GM19467 (cell line): ENCODE measurements at regions not wholly inside any gene's neighbourhood (a gene's known extent, or its start where the extent isn't known, plus 50 kb on each side); places are given as distances from the start of the nearest gene placed in this dataset.

Experiments
- ATAC-seq: cut with Tn5 transposase; IDR thresholded peaks from one replicate; pipeline ENCODE4 v1.9.1; 2021; ENCODE audit warnings: mild to moderate bottlenecking, moderate library complexity; ENCODE audit not compliant: unreplicated experiment

DNA sequence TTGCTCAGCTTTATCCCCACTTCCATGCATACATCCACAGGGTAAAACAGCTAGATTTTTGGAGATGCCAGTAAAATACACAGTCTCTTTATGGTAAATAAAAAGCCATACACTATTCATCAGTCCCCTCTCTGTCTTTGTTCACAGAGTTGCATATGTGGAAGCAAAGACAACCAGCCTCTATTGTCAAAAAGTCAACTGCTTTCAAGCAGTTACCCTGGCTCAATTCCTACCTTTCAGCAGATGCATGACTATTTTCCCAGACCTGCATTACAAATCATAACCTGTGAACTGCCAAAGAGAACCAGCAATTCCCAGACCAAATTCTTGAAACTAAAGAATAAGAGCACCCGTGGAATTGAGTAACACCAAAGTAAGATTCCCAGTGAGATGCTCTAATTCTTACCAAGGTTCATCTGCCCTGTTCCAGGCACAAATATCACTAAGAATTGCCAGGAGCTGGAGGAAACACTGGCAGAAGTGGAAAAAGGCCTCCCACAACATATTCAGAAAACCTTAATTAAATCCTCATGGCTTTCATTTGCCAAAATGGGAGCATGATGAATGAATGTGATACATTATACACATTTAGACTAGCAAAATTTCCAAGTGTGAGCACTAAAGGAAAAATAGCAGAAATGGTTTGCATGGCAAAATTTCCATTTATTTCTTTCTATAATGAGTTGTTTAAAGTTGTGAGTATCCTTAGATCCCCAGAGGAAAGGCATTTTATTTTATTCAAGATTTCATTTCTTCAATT lies 391.2 kb upstream of the ADGRL3 start:
- no peak for ATAC-seq

- ATAC-seq = no peak
Measured at GRCh38 chr4:60809486-60809800, 390.7 kb upstream of the ADGRL3 start.

DNA sequence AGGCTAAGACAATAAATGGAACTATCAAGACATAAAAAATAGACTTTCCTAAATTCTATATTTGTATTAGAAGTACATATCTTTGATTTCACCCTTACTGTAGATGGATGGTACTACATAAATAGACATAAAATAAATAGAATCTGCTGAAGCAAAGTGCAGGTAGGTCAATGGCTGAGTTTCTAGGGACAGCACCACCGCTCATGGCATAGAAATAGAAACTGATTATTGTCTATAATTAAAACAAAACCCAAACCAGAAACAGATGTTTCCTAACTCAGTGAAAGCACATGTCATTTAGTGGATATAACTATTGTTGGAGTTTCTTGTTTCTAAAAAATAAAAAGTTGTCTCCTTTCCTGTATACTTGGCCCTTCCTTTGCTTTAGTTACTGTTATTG lies 387.3 kb upstream of the ADGRL3 start:
- ATAC-seq = no peak

DNA sequence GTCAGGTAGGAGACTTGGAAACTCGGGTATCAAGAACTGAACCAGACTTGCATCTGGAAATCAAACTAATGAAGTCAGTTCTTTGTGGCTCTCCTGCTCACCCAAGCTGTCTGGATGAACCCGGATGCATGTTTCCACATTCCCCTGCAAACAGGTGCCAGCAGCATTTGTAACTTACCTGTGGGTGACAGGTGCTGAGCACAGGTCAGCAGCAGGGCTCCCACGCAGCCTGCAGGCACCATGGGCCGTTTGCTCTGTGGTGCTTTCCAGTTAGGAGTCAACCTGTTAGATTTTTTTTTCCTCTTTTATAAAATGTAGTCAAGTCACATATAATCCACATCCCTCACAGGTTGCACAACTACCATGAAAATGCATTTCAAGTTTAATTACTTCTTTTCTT lies 385.6 kb upstream of the ADGRL3 start:
- ATAC-seq = no peak

DNA sequence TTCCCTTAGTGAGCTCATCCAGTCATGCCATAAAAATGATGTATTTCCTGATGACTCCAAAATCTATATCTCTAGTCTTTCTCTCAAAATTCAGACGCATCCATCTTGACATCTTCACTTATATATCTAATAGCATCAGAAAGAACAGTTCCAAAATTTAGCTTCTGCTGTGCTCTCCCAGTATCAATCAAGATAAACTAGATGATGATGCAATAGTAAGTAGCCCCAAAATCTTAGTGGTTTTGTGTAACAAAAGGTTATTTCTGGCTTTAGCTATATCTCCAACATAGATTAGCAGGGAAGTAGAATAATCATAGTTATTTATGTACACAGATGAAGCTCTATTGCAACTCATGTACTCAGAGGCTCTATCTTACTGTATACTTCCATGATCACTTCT lies 382.5 kb upstream of the ADGRL3 start:
- no peak for ATAC-seq

DNA sequence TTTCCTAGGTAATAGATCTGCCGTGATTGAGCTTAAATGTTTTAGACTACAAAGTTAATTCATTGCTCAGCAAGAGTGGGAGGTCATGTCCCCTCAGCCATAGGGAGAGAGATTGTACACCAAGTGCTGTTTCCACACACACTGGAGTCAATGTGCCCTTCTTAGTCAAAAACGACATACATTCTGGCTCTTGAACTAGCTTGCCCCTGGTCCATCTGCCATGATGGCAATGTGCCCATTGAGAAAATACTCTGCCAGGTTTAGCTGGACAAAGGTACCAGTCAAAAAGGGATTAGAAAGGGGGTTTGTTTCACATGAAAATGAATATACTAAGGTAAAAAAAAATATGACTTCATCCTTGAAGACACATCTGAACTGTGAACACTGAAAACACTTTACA lies 377.1 kb upstream of the ADGRL3 start:
- ATAC-seq = no peak

- ATAC-seq = no peak
Measured at GRCh38 chr4:60840020-60840419, 360.1 kb upstream of the ADGRL3 start.

DNA sequence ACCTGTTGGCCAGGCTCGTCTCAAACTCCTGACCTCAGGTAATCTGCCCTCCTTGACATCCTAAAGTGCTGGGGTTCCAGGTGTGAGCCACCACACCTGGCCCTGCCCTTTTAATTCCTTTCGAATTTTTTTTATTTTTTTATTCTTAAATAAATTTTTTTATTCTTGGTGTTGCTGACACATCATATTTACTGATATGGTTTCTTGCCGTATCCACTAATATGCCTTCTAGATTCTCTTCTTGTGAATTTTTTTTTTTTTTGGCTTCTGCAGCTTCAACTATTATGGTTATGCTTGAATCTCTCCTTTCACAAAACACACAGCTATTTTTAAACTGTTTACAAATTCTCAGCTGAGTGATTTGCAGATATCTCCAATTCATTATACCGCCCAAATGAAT lies 353.4 kb upstream of the ADGRL3 start:
- no peak for ATAC-seq

- ATAC-seq = no peak
Measured at GRCh38 chr4:60847614-60848013, 352.5 kb upstream of the ADGRL3 start.

DNA sequence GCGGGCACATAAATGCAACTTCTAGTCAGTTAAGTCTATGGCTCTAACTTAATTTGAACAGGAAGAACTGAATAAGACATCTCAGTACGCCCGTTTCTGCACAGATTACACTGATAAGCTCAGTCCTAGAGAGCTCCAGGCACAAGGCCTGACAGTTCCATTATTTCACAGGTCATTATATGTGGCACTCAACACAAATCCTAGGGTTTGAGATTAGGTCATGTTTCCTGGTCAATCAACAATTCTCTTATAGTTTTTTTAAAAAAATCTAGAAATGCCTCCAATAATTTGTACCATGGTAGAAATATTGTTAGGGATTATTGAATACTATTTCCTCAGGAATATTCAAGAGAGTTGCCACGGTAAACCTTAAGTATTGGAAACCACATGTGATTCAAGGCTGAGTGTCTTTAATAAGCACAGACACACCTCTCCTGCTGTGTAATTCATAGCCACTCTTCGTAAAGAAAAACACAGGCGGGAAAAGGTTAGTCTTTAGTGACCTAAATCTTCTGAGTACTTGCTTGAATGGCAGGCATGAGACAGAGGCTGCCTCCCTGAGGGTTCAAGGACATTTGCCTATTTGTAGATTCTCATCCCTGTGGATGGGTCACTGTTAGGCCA lies 342.9 kb upstream of the ADGRL3 start:
- ATAC-seq = no peak

- ATAC-seq = no peak
Measured at GRCh38 chr4:60863442-60863841, 336.7 kb upstream of the ADGRL3 start.

DNA sequence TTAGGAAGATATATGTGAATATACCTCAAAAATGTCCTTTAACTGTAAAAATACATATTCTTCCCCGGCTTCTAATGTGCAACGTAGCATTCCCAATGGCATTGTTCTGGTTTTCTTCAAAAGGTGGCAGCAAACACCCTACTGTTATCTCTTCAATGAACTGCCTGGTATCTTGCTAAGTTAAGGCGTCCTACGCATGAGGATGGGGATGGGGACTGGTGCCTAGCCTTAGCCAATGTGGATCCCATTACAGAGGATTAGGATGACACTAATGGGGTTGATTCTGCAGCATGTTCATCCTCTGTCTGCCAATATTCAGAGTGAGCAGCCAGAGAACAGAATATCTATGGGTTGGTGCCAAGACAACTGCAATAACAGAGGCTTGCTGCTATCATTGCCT lies 334.9 kb upstream of the ADGRL3 start:
- no peak for ATAC-seq

- ATAC-seq = no peak
Measured at GRCh38 chr4:60868232-60868960, 331.7 kb upstream of the ADGRL3 start.

DNA sequence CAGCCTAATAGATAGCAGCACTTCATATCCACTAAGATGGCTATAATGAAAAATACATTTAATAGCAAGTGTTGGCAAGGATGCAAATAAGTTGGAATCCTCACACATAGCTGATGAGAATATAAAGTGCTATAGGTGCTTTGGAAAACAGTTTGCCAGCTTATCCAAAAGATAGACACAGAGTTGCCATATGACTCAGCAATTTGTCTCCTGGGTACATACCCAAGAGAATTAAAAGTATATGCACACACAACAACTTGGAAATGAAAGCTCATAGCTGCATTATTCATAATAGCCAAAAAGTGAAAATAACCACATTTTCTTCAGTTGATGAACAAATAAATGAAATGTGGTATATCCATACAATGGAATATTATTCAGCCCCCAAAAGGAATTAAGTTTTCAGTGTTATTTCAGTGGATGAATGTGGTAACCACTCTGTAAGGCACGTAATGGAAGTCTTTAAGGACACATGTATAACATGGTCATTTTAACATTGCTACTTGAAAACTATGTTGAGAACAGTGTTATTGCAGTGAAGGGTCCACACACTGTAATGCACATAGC lies 320.9 kb upstream of the ADGRL3 start:
- ATAC-seq = no peak

DNA sequence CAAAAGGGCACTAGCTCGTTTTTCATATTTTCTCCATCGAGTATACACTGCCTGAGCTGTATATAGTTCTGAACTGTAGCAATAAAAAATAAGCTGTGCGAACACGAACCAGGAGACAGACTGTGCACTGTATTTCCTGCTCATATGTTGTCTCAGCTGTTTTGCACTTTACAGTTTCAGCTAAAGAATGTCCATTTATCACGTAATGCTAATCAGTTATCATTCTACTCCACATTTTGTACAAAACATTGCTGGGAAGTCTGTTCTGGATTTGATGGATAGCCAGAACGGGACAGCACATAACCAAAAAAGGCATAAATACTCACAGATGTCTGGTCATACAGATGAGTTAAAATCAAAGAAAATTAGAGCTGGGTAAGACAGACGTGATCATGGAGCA lies 315.5 kb upstream of the ADGRL3 start:
- ATAC-seq = no peak

- ATAC-seq = no peak
Measured at GRCh38 chr4:60885011-60885410, 315.1 kb upstream of the ADGRL3 start.

DNA sequence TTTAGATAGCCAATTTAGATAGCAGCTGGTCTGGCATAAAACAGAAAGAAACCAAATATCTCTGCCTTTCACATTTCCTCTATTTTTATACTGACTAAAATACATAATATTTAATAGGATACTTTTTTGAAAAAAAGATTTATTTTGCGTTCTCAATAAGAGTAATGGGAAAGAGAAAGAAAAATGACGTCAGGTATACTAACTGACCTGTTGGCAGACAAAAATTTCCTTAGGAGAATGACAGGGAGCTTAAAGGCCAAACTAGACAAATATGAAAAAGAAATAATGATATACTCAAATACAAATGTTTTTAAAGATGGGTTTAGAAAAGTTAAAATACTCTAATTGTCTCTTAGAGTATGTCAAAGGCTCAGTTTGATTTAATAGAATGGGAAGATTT lies 309.4 kb upstream of the ADGRL3 start:
- no peak for ATAC-seq

DNA sequence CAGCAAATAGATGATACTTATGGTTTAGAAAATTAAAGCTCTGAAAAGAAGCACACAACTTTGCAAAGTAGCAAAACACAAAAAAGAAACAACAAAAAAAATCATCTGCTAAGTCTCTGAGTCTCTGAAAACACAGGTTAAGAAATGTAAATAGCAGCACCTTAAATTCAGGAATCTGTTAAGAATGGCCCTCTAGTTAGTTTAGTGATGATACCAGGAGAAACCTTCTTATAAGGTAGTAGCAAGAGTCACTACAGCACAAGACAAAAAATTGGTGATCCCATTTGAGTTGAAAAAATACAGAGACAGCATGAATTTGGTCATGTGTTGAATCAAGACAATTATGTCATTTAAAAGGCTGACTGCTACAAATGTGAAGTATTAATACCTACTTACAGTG lies 308.2 kb upstream of the ADGRL3 start:
- ATAC-seq = no peak

GRCh38 chr4:60897415-60897814 lies 302.7 kb upstream of the ADGRL3 start:
- ATAC-seq = no peak

DNA sequence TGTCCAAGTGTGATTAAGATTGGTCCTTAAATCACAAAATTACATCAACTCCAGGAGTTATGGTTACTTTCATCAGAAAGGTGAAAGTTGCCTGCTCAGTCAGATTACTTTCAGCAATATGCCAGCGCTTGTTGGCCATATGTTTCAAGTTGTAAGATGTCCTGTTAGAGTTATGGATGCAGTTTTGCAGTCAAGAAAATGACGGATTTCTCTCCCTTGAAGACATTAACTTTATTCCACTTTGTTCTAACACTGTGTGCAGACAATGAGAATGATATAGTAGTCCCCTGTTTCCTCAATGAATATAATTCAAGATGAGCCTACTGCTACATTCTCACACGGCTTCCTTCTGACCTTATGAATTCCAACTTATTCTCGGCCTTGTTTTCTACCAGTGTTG lies 295.0 kb upstream of the ADGRL3 start:
- no peak for ATAC-seq

GRCh38 chr4:60911127-60911526 lies 289.0 kb upstream of the ADGRL3 start:
- ATAC-seq = no peak

GRCh38 chr4:60913002-60913401 lies 287.1 kb upstream of the ADGRL3 start:
- no peak for ATAC-seq
